ENCODE measurements at regions not wholly inside any gene's neighbourhood (a gene's known extent, or its start where the extent isn't known, plus 50 kb on each side); places are given as distances from the start of the nearest gene placed in this dataset.

DNA sequence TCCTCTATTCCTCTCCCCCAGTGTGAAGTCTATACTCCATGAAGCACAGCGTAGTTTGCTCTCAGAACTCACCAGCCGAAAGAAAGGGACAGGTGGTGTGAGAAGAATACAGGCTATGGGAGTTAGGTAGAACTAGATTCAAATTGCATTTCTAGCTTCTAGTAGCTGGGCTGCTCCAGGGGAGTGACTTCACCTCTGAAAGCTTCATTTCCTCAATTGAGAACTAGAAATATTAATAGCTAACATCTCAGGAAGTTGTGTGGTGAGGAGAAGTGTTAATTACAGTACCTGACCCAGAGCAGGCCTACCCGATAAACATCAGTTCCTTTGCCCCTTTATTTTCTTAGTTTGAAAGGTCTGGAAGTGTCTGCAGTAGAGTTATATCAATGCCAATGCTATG lies 484.7 kb upstream of the TENM4 start:
- TF ChIP-seq, protein P1, sequence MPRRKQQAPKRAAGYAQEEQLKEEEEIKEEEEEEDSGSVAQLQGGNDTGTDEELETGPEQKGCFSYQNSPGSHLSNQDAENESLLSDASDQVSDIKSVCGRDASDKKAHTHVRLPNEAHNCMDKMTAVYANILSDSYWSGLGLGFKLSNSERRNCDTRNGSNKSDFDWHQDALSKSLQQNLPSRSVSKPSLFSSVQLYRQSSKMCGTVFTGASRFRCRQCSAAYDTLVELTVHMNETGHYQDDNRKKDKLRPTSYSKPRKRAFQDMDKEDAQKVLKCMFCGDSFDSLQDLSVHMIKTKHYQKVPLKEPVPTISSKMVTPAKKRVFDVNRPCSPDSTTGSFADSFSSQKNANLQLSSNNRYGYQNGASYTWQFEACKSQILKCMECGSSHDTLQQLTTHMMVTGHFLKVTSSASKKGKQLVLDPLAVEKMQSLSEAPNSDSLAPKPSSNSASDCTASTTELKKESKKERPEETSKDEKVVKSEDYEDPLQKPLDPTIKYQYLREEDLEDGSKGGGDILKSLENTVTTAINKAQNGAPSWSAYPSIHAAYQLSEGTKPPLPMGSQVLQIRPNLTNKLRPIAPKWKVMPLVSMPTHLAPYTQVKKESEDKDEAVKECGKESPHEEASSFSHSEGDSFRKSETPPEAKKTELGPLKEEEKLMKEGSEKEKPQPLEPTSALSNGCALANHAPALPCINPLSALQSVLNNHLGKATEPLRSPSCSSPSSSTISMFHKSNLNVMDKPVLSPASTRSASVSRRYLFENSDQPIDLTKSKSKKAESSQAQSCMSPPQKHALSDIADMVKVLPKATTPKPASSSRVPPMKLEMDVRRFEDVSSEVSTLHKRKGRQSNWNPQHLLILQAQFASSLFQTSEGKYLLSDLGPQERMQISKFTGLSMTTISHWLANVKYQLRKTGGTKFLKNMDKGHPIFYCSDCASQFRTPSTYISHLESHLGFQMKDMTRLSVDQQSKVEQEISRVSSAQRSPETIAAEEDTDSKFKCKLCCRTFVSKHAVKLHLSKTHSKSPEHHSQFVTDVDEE (CRISPR knock-in tag; IDR thresholded peaks at IDR 0.05), result no peak
- TF ChIP-seq ZNF8 (CRISPR knock-in tag; IDR thresholded peaks at IDR 0.05), result no peak
- ATAC-seq, result no peak

DNA sequence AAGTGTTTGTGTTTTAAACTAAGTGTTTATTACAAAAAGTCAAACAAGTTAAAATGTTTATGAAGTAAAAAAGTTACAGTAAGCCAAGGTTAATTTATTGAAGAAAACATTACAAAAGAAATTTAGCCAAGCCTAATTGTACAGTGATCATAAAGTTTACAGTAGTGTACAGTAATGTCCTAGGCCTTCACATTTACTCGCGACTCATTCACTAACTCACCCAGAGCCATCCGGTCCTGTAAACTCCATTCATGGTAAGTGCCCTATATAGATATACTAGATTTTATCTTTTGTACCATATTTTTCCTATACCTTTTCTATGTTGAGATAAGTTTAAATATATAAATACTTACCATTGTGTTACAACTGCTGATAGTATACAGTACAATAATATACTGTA lies 481.8 kb upstream of the TENM4 start:
- TF ChIP-seq ZFP3 (CRISPR knock-in tag; IDR thresholded peaks at IDR 0.05) (no peak), ARNTL (CRISPR knock-in tag; IDR thresholded peaks at IDR 0.05; ENCODE audit: borderline replicate concordance, low read depth) (no peak), GLIS3 (CRISPR knock-in tag; IDR thresholded peaks at IDR 0.05) (no peak), ISL1 (CRISPR knock-in tag; IDR thresholded peaks at IDR 0.05) (no peak)
- TF ChIP-seq, protein P2, sequence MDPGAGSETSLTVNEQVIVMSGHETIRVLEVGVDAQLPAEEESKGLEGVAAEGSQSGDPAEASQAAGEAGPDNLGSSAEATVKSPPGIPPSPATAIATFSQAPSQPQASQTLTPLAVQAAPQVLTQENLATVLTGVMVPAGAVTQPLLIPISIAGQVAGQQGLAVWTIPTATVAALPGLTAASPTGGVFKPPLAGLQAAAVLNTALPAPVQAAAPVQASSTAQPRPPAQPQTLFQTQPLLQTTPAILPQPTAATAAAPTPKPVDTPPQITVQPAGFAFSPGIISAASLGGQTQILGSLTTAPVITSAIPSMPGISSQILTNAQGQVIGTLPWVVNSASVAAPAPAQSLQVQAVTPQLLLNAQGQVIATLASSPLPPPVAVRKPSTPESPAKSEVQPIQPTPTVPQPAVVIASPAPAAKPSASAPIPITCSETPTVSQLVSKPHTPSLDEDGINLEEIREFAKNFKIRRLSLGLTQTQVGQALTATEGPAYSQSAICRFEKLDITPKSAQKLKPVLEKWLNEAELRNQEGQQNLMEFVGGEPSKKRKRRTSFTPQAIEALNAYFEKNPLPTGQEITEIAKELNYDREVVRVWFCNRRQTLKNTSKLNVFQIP (CRISPR knock-in tag; IDR thresholded peaks at IDR 0.05; ENCODE audit: borderline replicate concordance, low read depth), result no peak
- TF ChIP-seq, protein P3, sequence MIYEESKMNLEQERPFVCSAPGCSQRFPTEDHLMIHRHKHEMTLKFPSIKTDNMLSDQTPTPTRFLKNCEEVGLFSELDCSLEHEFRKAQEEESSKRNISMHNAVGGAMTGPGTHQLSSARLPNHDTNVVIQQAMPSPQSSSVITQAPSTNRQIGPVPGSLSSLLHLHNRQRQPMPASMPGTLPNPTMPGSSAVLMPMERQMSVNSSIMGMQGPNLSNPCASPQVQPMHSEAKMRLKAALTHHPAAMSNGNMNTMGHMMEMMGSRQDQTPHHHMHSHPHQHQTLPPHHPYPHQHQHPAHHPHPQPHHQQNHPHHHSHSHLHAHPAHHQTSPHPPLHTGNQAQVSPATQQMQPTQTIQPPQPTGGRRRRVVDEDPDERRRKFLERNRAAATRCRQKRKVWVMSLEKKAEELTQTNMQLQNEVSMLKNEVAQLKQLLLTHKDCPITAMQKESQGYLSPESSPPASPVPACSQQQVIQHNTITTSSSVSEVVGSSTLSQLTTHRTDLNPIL (CRISPR knock-in tag; IDR thresholded peaks at IDR 0.05; ENCODE audit: low read depth), result no peak
- ATAC-seq, result no peak

DNA sequence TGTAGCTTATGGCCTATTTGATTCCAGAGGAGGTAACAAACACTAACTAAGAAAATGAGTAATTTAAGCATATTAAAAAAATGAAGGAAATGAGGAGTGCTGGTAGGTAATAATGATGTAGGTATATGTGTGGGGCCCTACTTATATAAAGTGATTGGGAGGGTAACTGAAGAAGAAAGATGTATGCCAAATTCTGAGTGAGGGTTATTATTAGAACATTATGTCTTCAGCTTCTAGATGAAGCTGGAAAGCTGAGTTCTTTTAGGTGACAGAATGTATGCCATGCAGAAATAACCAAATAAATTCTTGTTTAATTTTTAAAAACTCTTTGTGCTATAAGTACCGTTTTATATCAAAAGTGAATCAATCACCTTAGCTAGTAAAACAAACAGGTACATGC lies 479.6 kb upstream of the TENM4 start:
- no peak for TF ChIP-seq CSDC2 (CRISPR knock-in tag; IDR thresholded peaks at IDR 0.05)
- TF ChIP-seq OSR1 (CRISPR knock-in tag; IDR thresholded peaks at IDR 0.05), result no peak
- TF ChIP-seq, protein P4, sequence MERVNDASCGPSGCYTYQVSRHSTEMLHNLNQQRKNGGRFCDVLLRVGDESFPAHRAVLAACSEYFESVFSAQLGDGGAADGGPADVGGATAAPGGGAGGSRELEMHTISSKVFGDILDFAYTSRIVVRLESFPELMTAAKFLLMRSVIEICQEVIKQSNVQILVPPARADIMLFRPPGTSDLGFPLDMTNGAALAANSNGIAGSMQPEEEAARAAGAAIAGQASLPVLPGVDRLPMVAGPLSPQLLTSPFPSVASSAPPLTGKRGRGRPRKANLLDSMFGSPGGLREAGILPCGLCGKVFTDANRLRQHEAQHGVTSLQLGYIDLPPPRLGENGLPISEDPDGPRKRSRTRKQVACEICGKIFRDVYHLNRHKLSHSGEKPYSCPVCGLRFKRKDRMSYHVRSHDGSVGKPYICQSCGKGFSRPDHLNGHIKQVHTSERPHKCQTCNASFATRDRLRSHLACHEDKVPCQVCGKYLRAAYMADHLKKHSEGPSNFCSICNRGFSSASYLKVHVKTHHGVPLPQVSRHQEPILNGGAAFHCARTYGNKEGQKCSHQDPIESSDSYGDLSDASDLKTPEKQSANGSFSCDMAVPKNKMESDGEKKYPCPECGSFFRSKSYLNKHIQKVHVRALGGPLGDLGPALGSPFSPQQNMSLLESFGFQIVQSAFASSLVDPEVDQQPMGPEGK (CRISPR knock-in tag; IDR thresholded peaks at IDR 0.05; ENCODE audit: borderline replicate concordance), result no peak
- no peak for TF ChIP-seq ZNF565 (CRISPR knock-in tag; conservative IDR thresholded peaks at IDR 0.05; ENCODE audit: low read depth)
- TF ChIP-seq, protein P5, sequence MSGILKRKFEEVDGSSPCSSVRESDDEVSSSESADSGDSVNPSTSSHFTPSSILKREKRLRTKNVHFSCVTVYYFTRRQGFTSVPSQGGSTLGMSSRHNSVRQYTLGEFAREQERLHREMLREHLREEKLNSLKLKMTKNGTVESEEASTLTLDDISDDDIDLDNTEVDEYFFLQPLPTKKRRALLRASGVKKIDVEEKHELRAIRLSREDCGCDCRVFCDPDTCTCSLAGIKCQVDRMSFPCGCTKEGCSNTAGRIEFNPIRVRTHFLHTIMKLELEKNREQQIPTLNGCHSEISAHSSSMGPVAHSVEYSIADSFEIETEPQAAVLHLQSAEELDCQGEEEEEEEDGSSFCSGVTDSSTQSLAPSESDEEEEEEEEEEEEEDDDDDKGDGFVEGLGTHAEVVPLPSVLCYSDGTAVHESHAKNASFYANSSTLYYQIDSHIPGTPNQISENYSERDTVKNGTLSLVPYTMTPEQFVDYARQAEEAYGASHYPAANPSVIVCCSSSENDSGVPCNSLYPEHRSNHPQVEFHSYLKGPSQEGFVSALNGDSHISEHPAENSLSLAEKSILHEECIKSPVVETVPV (CRISPR knock-in tag; IDR thresholded peaks at IDR 0.05), result no peak
- TF ChIP-seq ZNF8 (CRISPR knock-in tag; IDR thresholded peaks at IDR 0.05), result no peak
- no peak for ATAC-seq

DNA sequence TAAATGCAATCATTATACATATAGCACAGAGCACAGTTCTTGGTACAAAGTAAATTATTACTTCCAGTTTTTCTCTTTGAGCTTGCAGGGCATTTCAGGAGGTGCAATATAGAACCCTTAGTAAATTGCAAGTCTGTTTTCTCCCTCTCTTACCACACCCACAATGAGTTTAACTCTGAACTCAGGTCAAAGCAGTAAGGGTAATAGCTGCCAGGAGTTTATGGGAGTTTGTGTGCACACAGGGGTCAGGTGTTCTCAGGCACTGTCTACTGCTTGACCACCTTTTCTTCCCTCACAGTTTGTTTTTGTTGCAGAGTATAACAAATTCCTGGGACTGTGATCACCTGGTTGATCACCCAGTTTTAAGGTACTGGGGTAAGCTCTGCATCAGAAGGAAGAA lies 478.5 kb upstream of the TENM4 start:
- no peak for ATAC-seq
- TF ChIP-seq, protein P4 (CRISPR knock-in tag; IDR thresholded peaks at IDR 0.05; ENCODE audit: borderline replicate concordance), result no peak
- TF ChIP-seq ISL1 (CRISPR knock-in tag; IDR thresholded peaks at IDR 0.05), result no peak
- TF ChIP-seq, protein P1 (CRISPR knock-in tag; IDR thresholded peaks at IDR 0.05), result no peak
- TF ChIP-seq, protein P5 (CRISPR knock-in tag; IDR thresholded peaks at IDR 0.05), result no peak
- no peak for TF ChIP-seq TCF4 (CRISPR knock-in tag; IDR thresholded peaks at IDR 0.05; ENCODE audit: borderline replicate concordance)

Measured in SK-N-SH treated with all-trans-retinoic acid at 6 μM for 48 hours (cell line).